Central memory CD4-positive, alpha-beta T cell (primary cell): ENCODE measurements at regions not wholly inside any gene's neighbourhood (a gene's known extent, or its start where the extent isn't known, plus 50 kb on each side); places are given as distances from the start of the nearest gene placed in this dataset.
"Not testable (repeated sequence)": the region's sequence is repeated elsewhere in the genome, so short reads cannot be mapped to it uniquely, and the experiment has no call there.

Experiments used
- DNase-seq: peaks from one replicate; pipeline ENCODE4 v3.0.0; 2022

DNA sequence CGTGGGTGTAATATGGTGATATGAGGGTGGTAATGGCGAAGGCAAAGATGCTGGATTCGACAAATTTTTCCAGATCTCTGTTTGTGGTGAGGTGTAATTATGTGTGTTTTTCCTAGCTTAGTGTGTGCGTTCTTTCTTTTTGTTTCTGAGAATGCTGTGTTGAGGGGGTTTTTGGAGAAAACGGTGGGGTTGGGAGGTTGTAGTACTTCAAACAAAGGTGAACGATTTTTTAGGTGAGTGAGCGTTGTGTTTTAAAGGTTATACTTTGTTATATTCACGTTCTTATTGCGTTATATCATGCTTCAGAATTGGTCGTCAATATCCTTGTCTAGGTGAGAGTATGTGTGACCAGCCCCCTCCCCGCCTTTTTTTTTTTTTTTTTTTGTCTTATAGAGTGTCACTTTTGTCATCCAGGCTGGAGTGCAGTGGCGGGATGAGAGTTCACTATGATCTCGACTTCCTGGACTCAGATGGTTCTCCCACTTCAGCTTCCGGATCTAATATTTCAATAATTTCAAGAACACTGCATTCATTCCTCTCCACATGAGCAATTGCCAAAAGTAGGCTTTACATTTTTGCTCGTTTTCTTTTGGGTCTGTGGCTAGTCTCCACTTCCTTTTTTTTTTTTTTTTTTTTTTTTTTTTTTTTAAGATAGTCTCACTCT lies 82.2 kb upstream of the RNU2-1 start:
- DNase-seq, result no peak

DNA sequence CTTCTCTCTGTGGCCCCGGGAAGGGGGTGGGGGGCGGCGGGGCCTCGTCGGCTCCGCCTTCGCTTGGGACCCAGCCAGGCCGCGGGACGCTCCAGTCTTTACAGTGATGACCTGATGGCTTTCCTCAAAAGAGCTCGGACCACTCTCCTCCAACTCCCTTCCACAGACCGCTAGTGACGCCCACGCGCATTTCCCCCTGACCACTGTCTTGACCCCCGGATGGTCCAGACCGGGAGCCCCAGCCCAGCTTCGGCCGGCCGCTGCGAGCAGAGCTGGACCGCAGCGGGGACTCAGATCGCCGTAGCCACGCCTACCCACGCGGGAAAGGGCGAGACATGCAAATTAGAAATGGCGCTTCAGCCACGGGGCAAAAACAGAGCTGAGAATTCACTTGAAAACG lies 81.6 kb upstream of the RNU2-1 start:
- no peak for DNase-seq

DNA sequence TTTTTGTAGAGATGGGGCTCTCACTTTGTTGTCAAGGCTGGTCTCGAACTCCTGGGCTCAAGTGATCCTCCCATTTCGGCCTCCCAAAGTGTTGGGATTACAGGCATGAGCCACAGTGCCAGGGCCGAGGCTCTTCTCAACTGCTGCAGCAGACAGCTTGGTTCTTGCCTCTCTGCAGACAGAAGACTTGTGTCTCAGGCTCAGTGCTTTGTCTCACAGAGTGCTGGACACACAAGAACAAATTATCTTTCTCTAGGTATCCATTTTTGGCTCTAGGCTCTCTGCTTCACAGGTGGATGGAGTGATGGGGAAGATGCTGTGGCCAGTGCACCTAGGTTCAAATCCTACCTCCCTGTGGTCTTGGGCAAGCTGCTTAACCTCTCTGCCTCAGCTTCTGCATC lies 80.8 kb upstream of the RNU2-1 start:
- no peak for DNase-seq

DNA sequence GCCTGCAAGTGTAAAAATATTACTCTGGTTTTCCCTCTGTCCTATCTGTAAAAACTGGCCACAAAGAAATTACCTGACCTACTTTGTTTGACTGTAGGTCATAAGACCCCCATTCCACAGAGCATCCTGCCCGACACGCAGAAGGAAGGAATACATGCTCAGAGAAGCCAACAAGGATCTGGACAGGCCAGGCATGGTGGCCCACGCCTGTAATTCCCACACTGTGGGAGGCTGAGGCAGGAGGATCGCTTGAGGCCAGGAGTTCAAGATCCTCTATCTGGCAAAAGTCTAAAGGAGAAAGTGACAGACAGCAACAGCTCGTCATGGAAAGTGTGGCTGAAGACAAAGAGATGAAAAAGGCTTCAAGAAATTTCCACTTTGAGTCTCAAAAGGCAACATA lies 78.2 kb upstream of the RNU2-1 start:
- no peak for DNase-seq

DNA sequence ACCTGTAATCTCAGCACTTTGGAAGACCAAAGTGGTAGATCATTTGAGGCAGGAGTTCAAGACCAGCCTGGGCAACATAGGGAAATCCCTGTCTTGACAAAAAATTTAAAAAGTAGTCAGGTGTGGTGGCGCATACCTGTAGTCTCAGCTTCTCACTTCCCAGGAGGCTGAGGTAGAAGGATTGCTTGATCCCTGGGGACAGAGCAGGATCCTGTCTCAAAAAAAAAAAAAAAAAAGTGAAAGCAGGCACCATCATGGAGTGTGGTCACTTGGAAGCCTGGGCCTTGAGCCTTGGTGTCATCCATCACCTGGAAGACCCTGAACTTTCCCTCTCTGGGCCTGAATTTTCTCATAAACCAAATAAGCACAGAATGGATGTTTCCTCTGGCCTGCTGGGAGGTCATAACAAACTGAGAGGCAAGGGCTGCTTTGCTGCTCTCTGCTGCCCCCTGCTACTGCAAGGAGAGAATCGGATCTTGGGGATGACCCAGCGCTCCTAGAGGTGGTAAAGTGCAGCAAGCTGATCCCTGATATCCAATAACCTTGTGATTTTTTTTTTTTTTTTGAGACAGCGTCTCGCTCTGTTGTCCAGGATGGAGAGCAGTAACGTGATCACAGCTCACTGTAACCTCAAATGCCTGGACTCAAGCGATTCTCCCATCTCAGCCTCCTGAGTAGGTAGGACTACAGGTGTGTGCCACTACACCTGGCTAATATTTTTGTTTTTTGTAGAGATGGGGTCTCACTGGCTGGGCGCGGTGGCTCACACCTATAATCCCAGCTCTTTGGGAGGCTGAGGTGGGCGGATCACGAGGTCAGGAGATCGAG lies 75.9 kb upstream of the RNU2-1 start:
- no peak for DNase-seq

DNA sequence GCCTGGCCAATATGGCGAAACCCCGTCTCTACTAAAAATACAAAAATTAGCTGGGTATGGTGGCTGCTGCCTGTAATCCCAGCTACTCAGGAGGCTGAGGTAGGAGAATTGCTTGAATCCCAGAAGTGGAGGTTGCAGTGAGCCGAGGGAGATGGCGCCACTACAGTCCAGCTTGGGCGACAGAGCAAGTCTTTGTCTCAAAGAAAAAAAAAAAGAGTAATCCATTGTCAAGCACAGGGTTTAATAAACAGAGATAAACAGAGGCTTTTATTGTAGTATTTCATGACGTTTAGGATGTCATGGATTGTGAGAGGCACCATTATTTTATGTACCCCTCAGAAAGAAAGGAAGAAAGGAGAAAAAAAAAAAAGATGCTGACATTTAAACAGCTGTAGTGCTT lies 75.2 kb upstream of the RNU2-1 start:
- no peak for DNase-seq

DNA sequence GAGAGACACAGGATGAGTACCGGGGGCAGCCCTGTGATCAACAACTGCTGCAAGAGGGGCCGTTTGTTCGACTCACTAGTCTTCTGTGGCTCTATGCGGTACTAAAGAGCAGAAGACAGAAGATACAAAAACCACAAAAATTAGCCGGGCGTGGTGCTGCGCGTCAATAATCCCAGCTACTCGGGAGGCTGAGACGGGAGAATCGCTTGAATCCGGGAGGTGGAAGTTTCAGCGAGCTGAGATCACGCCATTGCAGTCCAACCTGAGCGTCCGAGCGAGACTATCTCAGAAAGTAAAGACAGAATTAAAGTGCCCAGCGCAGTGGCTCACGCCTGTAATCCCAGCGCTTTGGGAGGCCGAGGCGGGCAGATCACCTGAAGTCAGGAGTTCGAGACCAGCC lies 71.0 kb upstream of the RNU2-1 start:
- not testable (repeated sequence) for DNase-seq

DNA sequence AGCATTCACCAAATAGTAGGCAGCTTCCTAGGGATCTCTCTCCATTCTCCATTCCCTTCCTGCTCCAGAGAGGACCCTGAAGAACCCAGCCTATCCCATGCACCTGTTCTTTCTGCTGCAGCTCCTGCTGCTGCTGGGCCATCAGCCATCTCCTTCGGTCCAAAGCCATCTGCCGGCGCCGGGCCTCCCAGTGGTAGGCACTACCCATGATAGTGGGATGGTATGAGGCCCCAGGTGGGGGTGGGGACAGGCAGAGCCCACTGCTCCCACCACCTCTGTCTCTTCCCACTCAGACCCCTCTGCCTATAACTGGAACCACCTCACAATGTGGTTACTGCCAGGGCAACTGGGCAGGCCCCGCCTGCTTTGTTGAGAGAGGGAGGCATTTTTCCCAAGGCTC lies 69.3 kb upstream of the RNU2-1 start:
- not testable (repeated sequence) for DNase-seq

DNA sequence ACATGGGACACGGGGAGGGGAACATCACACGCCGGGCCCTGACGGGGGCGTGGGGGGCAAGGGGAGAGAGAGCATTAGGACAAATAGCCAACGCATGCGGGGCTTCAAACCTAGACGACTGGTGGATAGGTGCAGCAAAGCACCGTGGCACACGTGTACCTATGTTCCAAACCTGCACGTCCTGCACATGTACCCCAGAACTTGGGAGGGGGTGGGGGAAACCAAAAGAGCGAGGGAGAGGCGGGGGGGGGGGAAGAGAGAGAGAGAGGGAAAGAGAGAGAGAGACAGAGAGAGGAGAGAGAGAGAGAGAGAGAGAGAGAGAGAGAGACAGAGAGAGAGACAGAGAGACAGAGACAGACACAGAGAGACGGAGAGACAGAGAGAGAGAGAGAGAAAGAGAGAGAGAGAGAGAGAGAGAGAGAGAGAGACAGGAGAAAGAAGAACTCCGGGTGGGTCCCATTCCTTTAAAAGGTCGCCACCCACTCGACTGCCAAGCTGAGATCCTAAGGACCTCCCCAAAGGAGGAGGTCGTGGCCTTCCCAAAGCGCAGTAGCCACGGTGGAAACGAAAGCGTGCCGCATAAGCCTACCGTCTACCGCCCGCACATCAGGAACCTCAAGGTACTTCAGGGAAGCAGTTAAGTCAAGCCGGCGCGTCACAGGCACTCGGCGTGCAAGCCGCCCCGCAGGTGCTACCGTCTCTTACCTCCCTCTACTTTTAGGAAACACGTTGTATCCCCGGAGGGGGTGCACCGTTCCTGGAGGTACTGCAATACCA lies 65.7 kb upstream of the RNU2-1 start:
- not testable (repeated sequence) for DNase-seq

DNA sequence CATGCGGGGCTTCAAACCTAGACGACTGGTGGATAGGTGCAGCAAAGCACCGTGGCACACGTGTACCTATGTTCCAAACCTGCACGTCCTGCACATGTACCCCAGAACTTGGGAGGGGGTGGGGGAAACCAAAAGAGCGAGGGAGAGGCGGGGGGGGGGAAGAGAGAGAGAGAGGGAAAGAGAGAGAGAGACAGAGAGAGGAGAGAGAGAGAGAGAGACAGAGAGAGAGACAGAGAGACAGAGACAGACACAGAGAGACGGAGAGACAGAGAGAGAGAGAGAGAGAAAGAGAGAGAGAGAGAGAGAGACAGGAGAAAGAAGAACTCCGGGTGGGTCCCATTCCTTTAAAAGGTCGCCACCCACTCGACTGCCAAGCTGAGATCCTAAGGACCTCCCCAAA lies 55.9 kb upstream of the RNU2-1 start:
- not testable (repeated sequence) for DNase-seq

DNA sequence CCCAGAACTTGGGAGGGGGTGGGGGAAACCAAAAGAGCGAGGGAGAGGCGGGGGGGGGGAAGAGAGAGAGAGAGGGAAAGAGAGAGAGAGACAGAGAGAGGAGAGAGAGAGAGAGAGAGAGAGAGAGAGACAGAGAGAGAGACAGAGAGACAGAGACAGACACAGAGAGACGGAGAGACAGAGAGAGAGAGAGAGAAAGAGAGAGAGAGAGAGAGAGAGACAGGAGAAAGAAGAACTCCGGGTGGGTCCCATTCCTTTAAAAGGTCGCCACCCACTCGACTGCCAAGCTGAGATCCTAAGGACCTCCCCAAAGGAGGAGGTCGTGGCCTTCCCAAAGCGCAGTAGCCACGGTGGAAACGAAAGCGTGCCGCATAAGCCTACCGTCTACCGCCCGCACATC lies 49.8 kb upstream of the RNU2-1 start:
- not testable (repeated sequence) for DNase-seq
